ENCODE measurements at regions not wholly inside any gene's neighbourhood (a gene's known extent, or its start where the extent isn't known, plus 50 kb on each side); places are given as distances from the start of the nearest gene placed in this dataset.
"Not testable (repeated sequence)": the region's sequence is repeated elsewhere in the genome, so short reads cannot be mapped to it uniquely, and the experiment has no call there.

GRCh38 chr4:81606801-81607501, 135.2 kb upstream of the RASGEF1B start:
- peak; percentile 54 for DNase-seq (ENCODE audit: low spot score)
- FAIRE-seq: peak; percentile 84

GRCh38 chr4:81606166-81606565, 134.5 kb upstream of the RASGEF1B start:
- no peak for FAIRE-seq

DNA sequence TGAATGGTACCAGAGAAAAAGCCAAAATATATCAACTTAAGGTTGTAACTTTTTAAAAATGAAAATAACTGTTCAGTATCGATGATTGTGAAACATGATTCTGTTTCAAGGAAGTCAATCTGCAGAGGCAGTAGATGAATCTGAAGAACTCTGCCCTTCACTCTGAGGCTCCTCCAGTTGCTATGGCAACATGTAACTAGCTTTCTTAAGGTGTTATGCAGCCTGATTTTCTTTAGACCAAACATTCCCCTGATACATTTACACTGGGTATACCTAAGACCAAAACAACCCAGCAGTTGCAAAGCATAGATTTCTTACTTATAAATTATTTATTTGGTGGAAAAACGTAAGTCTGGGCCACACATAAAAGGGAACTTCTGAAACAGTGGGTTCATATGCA, 133.6 kb upstream of the RASGEF1B start:
- FAIRE-seq (no peak), DNase-seq (ENCODE audit: low spot score) (no peak)

More at GRCh38 chr4:81606166-81606565, 134.5 kb upstream of the RASGEF1B start:
- no peak for DNase-seq (ENCODE audit: low spot score)

- no peak for DNase-seq (ENCODE audit: low spot score)
- FAIRE-seq: no peak
Observed at GRCh38 chr4:81604683-81605218, 133.0 kb upstream of the RASGEF1B start.

GRCh38 chr4:81602854-81603253, 131.1 kb upstream of the RASGEF1B start:
- FAIRE-seq (no peak), DNase-seq (ENCODE audit: low spot score) (no peak)

DNA sequence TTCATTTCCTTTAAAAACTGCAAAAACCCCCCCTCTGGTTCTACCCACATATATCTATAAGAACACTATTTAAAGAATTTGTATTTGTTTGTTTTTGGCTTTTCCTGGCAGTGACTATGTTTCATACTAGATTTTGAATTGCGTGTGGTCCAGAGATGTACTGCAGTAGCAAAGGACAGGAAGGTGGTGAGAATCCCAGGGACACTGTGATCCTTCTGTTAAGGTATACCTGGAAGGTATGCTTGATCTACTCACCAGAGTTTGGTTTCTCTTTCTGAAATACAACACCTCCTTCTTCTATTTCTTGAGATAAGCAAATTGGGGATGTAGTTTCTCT, 129.6 kb upstream of the RASGEF1B start:
- DNase-seq (ENCODE audit: low spot score): no peak
- no peak for FAIRE-seq

DNA sequence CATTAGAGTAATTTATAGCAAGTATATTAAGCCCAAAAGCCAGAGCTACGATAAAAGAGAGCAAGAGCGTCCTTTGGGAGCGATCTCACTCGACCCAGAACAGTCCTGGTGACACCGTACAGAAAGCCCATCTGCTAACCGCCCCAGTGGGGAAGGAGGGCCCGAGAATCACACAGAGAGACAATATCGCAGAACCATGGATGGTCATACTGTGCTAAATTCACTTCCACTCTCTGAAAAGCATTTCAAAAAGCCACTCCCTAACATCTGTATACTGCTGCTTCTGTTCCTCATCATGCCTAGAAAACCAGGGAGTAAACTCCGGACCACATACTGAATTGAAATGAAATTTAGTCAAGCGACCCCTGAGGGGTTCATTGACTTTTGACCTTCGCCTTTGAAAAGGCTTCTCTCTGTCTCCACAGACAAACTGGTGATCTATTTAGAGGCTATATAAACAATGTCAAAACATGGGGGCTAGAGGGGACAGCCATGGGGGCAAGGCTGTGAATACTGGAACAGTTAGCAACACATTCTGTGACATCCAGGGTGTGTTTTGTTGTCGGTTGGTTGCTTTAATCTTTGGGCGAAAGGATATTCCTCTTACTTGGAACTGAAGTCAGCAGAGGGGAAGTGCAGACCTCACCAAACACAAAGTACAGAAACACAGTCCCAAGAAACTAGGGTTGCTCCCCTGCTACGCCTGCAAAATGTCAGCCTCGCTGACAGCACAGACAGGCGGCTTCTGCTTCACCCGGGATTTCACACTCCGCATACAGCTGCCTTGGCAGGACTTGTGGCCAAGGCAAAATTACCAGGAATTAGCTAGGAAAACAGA, 129.0 kb upstream of the RASGEF1B start:
- DNase-seq (ENCODE audit: low spot score): no peak
- no peak for FAIRE-seq

- DNase-seq (ENCODE audit: low spot score): no peak
- no peak for FAIRE-seq
Observed at GRCh38 chr4:81599742-81600380, 128.2 kb upstream of the RASGEF1B start.

DNA sequence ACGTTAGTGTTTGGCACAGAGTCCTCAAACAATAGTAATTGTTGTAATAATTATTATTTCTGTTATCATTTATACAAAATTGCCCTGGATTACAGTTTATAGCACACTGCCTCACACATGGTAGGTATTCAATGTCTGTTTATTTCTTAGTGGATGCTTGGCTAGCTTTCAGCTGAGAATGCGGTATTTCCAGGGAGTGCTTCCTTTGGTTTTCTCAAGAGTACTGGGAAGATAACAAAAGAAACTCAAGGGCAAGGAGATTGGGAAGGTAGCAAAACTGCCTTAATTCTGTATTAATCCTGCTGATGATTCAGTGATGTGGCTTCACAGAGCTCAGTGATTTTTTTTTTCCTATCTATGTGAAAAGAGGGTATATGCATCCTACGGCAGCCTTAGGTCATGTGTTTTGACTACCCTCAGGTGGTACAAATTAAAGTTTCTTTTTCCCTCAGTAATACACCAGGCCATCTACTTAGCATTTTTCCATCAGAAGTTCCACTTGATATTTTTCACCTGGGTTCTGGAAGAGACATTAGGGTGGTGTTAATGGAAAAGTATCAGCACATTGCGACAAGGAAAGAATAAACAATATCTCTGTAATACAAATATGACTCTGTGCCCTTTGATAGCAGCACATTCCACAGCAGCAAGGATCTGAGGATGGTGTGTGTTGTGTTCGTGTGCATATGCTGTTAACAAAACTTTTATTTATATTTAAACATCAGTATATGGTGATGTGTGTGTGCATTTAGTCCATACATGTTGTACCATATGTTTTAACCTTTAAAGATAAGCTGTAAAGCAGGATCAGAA, 124.3 kb upstream of the RASGEF1B start:
- FAIRE-seq (no peak), DNase-seq (ENCODE audit: low spot score) (no peak)

DNA sequence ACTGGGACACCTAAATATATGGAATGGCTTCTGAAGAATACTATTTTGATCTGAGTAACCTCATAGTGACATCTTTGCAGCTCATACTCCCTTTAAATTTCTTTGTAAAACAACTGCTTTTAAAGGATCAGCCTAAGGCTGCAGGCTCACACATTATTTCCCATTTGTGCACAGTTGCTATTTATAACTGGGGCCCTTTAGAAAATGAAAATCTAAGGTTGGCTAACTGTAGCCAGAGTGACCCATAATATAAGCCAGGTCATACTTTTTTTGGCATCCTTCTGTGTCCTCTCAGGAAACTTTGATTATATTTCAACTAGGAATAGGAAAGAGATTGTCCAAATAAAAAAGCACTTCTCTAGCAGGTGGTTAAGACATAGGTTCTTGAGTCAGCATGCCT, 123.6 kb upstream of the RASGEF1B start:
- FAIRE-seq (no peak), DNase-seq (ENCODE audit: low spot score) (no peak)

- DNase-seq (ENCODE audit: low spot score): no peak
Observed at GRCh38 chr4:81594490-81595159, 122.9 kb upstream of the RASGEF1B start.

GRCh38 chr4:81592701-81593100, 121.0 kb upstream of the RASGEF1B start:
- DNase-seq (ENCODE audit: low spot score): no peak
- no peak for FAIRE-seq

More at GRCh38 chr4:81594490-81595159, 122.9 kb upstream of the RASGEF1B start:
- no peak for FAIRE-seq

GRCh38 chr4:81590596-81590995, 118.9 kb upstream of the RASGEF1B start:
- DNase-seq (ENCODE audit: low spot score): no peak
- FAIRE-seq: no peak

- DNase-seq (ENCODE audit: low spot score) (no peak), FAIRE-seq (no peak)
Observed at GRCh38 chr4:81589262-81589661, 117.6 kb upstream of the RASGEF1B start.

DNA sequence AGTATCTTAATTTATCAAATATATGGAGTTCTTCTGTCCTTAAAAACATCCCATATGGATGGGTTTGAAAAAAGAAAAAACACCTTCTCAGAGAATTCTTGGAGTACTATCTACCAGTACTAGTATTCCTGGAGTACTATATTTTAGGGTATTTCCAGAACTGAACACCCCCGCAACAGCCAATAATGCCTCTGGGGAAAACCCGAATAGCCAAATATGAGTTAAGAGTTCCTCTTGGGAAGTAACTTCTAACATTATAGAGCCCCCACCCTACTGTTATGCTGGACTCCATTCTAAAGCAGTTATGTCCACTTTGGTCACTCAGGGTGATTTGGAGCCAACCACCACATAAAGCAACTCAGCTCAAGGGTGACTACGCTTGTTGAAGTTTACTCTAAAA, 115.0 kb upstream of the RASGEF1B start:
- no peak for DNase-seq (ENCODE audit: low spot score)
- no peak for FAIRE-seq

DNA sequence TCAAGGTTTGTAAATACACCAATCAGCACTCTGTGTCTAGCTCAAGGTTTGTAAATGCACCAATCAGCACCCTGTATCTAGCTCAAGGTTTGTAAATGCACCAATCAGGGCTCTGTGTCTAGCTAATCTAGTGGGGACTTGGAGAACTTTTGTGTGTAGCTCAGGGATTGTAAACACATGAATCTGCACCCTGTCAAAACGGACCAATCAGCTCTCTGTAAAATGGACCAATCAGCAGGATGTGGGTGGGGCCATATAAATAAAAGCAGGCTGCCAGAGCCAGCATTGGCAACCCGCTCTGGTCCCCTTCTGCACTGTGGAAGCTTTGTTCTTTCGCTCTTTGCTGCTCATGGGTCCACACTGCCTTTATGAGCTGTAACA, 109.3 kb upstream of the RASGEF1B start:
- not testable (repeated sequence) for DNase-seq (ENCODE audit: low spot score); FAIRE-seq

DNA sequence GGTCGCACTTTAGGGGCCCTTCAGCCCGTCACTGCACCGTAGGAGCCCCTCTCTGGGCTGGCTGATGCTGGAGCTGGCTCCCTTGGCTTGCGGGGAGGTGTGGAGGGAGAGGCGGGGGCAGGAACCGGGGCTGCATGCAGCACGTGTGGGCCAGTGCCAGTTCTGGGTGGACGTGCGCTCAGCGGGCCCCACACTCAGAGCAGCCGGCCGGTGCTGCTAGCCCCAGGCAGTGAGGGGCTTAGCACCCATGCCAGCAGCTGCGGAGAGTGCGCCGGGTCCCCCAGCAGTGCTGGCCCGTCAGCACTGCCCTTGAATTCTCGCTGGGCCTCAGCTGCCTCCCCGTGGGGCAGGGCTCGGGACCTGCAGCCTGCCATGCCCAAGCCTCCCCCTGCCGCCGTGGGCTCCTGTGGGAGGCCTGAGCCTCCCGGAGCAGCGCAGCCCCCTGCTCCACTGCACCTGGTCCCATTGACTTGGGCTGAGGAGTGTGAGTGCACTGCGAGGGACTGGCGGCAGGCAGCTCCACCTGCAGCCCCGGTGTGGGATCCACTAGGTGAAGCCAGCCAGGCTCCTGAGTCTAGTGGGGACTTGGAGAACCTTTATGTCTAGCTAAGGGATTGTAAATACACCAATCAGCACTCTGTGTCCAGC, 108.8 kb upstream of the RASGEF1B start:
- FAIRE-seq (no peak), DNase-seq (ENCODE audit: low spot score) (no peak)

- DNase-seq (ENCODE audit: low spot score) (no peak), FAIRE-seq (no peak)
Observed at GRCh38 chr4:81577392-81577791, 105.7 kb upstream of the RASGEF1B start.

DNA sequence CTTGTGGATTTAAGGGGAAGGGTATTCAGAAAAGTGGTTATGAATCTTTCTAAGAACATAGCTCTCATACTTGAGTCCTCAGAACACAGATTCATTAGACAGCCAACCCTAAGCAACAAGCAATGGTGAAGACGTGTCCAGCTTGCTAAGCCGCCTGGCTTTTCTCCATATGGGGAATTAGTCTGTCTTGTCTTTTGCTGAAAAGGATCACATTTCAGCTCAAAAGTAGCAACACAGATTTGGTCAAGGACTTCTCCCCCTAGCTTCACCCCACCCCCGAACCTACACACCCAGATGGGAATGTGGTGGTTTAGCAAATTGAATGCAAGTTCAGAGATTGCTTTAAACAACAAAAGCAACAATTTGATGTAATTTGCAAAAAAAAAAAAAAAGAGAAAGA, 103.3 kb upstream of the RASGEF1B start:
- DNase-seq (ENCODE audit: low spot score): no peak
- FAIRE-seq: no peak

GRCh38 chr4:81573840-81574239, 102.1 kb upstream of the RASGEF1B start:
- DNase-seq (ENCODE audit: low spot score) (no peak), FAIRE-seq (no peak)
